ENCODE measurements at regions not wholly inside any gene's neighbourhood (a gene's known extent, or its start where the extent isn't known, plus 50 kb on each side); places are given as distances from the start of the nearest gene placed in this dataset.

GRCh38 chr12:105907982-105908381 is 230.8 kb downstream of the NUAK1 start:
- no peak for DNase-seq

- no peak for DNase-seq
Observed at GRCh38 chr12:105910030-105910429, 228.7 kb downstream of the NUAK1 start.

- no peak for DNase-seq
Observed at GRCh38 chr12:105911966-105912365, 226.8 kb downstream of the NUAK1 start.

- no peak for DNase-seq
Observed at GRCh38 chr12:105912882-105913678, 225.7 kb downstream of the NUAK1 start.

- DNase-seq, result no peak
Observed at GRCh38 chr12:105915997-105916759, 222.6 kb downstream of the NUAK1 start.

GRCh38 chr12:105916760-105917039 is 222.1 kb downstream of the NUAK1 start:
- no peak for DNase-seq

GRCh38 chr12:105920161-105920684 is 218.5 kb downstream of the NUAK1 start:
- no peak for DNase-seq

GRCh38 chr12:105921055-105921454 is 217.7 kb downstream of the NUAK1 start:
- no peak for DNase-seq

GRCh38 chr12:105921872-105922669 is 216.7 kb downstream of the NUAK1 start:
- no peak for DNase-seq

- no peak for DNase-seq
Observed at GRCh38 chr12:105922670-105923102, 216.1 kb downstream of the NUAK1 start.

GRCh38 chr12:105924526-105925208 is 214.1 kb downstream of the NUAK1 start:
- no peak for DNase-seq

GRCh38 chr12:105927564-105927963 is 211.2 kb downstream of the NUAK1 start:
- DNase-seq, result no peak

- DNase-seq, result no peak
Observed at GRCh38 chr12:105928436-105928835, 210.3 kb downstream of the NUAK1 start.

GRCh38 chr12:105929192-105929591 is 209.6 kb downstream of the NUAK1 start:
- DNase-seq, result no peak

GRCh38 chr12:105930557-105931503 is 207.9 kb downstream of the NUAK1 start:
- DNase-seq, result no peak

- no peak for DNase-seq
Observed at GRCh38 chr12:105931762-105932570, 206.8 kb downstream of the NUAK1 start.

- no peak for DNase-seq
Observed at GRCh38 chr12:105933671-105934665, 204.8 kb downstream of the NUAK1 start.

- no peak for DNase-seq
Observed at GRCh38 chr12:105935106-105935505, 203.6 kb downstream of the NUAK1 start.

GRCh38 chr12:105935981-105936380 is 202.8 kb downstream of the NUAK1 start:
- no peak for DNase-seq

Measured in activated CD4-positive, alpha-beta T cell treated with anti-CD3 and anti-CD28 coated beads for 48 hours (primary cell).